GM12875 (cell line): ENCODE measurements at regions not wholly inside any gene's neighbourhood (a gene's known extent, or its start where the extent isn't known, plus 50 kb on each side); places are given as distances from the start of the nearest gene placed in this dataset.

Source experiments
- H3K4me3 ChIP-seq: one replicate; pipeline ENCODE4 v1.5.1; 2011; ENCODE audit warnings: low read depth, low read length, control low read depth
- TF ChIP-seq, protein P1 (sequence below): IDR thresholded peaks from 2 replicates; pipeline ENCODE4 v1.5.1; 2011; ENCODE audit warnings: low read depth, mild to moderate bottlenecking, control low read depth, inconsistent platforms, low read length, moderate library complexity, borderline replicate concordance; ENCODE audit not compliant: insufficient read depth

DNA sequence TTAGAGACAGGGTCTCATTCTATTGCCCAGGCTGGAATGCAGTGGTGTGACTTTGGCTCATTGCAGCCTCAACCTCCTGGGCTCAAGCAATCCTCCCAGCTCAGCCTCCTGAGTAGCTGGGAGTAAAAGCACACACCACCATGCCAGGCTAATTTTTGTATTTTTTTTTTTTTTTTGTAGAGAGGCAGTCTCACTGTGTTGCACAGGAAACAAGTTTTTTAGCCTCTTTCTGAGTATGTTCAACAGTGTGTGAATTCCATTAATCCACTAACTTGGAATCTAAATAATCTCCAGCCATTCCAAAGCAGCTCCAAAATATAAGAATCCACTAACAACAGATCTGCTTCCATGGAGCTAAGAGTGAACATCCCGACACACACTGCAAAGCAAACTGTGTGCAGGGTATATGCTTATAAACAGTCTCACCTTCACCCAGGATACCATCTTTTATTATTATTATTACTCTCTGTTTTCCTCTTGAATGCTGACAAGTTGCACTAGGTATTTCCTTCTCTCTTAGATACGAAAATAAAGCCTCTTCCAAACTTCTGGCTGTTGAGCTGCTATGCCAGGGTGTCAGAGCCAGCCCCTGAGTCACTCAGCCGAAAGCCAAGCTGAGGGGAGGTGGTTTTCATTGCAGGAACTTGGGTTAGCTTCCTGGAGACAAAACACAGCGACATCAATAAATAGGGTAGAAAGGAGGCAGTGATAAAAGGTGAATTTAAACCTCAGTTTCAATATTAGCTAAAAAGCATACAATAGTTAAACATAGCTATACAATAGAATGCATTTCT lies 264.9 kb downstream of the HIVEP2 start:
- TF ChIP-seq, protein P1, sequence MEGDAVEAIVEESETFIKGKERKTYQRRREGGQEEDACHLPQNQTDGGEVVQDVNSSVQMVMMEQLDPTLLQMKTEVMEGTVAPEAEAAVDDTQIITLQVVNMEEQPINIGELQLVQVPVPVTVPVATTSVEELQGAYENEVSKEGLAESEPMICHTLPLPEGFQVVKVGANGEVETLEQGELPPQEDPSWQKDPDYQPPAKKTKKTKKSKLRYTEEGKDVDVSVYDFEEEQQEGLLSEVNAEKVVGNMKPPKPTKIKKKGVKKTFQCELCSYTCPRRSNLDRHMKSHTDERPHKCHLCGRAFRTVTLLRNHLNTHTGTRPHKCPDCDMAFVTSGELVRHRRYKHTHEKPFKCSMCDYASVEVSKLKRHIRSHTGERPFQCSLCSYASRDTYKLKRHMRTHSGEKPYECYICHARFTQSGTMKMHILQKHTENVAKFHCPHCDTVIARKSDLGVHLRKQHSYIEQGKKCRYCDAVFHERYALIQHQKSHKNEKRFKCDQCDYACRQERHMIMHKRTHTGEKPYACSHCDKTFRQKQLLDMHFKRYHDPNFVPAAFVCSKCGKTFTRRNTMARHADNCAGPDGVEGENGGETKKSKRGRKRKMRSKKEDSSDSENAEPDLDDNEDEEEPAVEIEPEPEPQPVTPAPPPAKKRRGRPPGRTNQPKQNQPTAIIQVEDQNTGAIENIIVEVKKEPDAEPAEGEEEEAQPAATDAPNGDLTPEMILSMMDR: no peak
- no peak overlapping the region for H3K4me3 ChIP-seq

DNA sequence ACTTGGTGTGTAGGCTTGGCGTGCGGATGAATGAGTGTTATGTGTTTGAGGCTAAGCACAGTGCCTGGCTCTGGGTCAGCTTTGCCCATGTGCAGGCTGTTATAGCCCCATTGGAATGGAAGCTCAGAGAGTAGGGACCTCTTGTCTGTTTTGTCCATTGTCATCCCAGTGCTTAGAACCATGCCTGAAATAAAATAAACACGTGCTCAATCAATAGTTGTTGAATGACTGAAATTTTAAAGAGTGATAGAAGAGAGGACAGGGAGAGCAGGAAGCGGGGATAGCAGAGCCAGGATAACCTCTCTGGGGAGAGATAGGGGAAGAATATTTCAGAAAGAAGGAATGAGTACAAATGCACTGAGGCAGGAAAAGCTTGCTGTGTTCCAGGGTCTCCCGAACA lies 263.9 kb downstream of the HIVEP2 start:
- TF ChIP-seq, protein P1: no peak
- no peak overlapping the region for H3K4me3 ChIP-seq

DNA sequence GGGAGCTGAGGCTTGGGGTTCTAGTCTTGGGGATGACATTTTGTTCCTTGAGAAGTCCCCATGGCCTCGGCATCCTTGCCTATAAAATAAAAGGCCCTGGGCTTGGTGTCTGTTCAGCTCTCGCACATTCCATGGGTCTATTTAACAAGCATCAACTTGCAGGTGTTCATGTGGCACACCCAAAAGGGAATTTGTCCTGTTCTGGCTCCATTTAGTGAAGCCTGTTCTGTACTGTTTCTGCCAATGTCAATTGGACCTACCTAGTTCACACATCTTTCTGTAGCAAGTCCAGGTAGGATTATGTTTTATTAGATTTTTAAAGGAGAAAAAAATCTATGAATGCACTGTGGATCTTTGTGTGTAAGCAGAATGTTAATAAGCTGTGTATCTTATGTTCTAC lies 262.0 kb downstream of the HIVEP2 start:
- TF ChIP-seq, protein P1: no peak
- H3K4me3 ChIP-seq: no peak overlapping the region

DNA sequence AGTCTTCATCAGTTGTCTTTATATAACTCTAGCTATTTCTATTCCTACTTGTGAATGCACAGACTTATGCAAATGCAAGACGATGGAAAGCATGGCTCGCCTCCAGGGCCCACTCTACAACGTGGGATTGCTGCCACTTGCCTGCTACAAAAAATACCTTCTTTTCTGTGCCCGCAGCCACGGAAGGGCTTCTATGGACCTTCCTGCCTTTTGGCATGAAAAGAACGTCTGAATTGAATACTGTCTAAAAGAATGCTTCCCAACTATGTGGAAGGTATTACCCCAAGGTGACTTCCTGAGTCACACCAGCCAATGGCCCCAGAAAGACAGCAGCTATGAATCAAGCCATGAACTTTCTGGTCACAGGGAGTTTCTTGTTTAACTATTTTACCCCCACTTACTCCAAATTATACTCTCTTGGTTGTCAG lies 261.2 kb downstream of the HIVEP2 start:
- H3K4me3 ChIP-seq: no peak overlapping the region
- TF ChIP-seq, protein P1: no peak

DNA sequence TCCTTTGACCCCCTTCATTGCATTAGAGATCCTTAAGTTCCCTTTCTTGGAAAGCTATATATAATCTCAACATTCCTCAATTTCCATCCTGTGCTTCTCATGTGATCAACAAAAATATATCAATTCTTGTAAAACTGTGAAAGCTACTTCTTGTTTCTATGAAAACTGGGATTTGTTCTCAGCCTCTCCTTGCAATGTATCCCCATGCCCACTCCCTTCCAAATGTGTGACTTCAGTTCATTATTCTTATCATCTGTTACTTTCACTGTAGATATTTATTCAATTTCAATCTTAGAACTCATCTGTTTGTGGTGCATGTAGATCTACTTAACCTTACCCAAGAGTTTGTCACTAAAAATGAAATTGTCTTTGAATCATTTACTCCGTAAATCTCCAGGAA lies 260.6 kb downstream of the HIVEP2 start:
- TF ChIP-seq, protein P1: no peak
- no peak overlapping the region for H3K4me3 ChIP-seq

DNA sequence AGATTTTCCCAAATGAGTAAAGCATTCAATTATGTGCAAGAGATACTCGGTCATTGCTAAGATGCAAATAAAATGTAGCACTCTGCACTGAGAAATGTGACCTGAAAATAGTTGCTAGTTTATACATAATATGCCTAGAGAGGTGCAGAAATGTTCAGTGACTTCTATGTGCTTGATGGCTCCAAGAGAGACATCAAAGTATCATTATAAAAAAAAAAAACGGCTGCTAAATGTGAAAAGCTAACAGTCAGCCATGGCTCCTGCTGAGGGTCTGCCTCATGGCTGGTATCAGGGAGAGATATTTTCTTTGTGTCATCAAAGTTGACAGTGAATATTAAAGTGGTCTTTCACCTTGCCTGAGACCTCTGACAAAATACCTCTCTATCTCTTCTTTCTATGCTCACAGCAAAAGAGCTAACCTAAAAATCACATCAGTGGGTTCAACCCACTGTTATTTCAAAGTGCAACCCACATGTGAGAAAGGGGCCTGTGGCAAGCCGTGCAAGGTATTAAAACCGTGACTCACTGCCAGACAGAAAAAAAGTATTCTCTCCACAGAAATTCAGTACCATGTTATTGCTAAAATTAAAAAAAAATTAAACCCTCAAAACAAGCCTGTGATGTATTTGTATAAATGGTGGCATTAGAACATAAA lies 259.0 kb downstream of the HIVEP2 start:
- no peak overlapping the region for H3K4me3 ChIP-seq
- TF ChIP-seq, protein P1: no peak

DNA sequence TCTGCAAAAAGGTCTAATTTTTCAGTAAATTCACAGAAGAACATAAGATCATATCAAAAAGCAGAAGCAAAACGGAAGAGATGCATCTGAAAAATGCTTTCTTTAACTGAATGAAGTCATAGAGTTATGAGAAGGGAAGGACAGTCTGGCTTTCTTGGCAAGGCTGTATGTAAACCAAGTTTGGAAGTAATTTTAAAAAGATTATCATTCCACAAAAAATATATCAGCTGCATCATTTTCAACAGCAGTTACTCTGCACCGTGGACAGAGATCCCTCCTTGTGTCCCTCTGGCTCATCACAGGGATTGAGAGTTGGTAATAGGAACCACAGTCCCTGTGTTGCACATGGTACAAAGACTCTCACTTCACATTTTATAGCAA lies 258.5 kb downstream of the HIVEP2 start:
- TF ChIP-seq, protein P1: no peak
- no peak overlapping the region for H3K4me3 ChIP-seq
